HEK293T (cell line): ENCODE measurements at regions not wholly inside any gene's neighbourhood (a gene's known extent, or its start where the extent isn't known, plus 50 kb on each side); places are given as distances from the start of the nearest gene placed in this dataset.

Experiments
- CTCF ChIA-PET: fragments of 350-600 bp; formaldehyde crosslinking; extraction: SDS; loops from one replicate; lab custom pipeline; 2021; ENCODE audit warnings: antibody characterized with exemption, inconsistent platforms; lab: Yijun Ruan, JAX
- POLR2A ChIA-PET: fragments of 350-600 bp; formaldehyde crosslinking; extraction: SDS; loops from one replicate; lab custom pipeline; 2020; ENCODE audit warnings: antibody characterized with exemption, inconsistent platforms; lab: Yijun Ruan, JAX
- DNase-seq: peaks from one replicate; pipeline ENCODE4 v3.0.0; 2012; ENCODE audit warnings: mixed read lengths; ENCODE audit errors: extremely low spot score
- ARNT ChIP-seq: fragments of 450-650 bp; IDR thresholded peaks from 2 replicates; pipeline ENCODE4 v1.6.1; 2017; ENCODE audit warnings: mild to moderate bottlenecking
- BHLHE40 ChIP-seq: fragments of 450-650 bp; IDR thresholded peaks from 2 replicates; pipeline ENCODE4 v1.6.1; 2016; ENCODE audit warnings: mild to moderate bottlenecking, moderate library complexity, borderline replicate concordance
- CTBP1 ChIP-seq: fragments of 450-650 bp; IDR thresholded peaks from 2 replicates; pipeline ENCODE4 v1.6.1; 2016; ENCODE audit warnings: borderline replicate concordance
- ELF4 ChIP-seq: fragments of 450-650 bp; IDR thresholded peaks from 2 replicates; pipeline ENCODE4 v1.6.1; 2017; ENCODE audit warnings: antibody characterized with exemption
- FOXA1 ChIP-seq: fragments of 450-650 bp; IDR thresholded peaks from 2 replicates; pipeline ENCODE4 v1.6.1; 2016; ENCODE audit warnings: mild to moderate bottlenecking
- FOXK2 ChIP-seq: fragments of 450-650 bp; IDR thresholded peaks from 2 replicates; pipeline ENCODE4 v1.6.1; 2016; ENCODE audit warnings: mild to moderate bottlenecking
- FOXM1 ChIP-seq: fragments of 450-650 bp; IDR thresholded peaks from 2 replicates; pipeline ENCODE4 v1.6.1; 2017; ENCODE audit warnings: mild to moderate bottlenecking, borderline replicate concordance
- HDGF ChIP-seq: fragments of 450-650 bp; IDR thresholded peaks from 2 replicates; pipeline ENCODE4 v1.6.1; 2017; ENCODE audit warnings: antibody characterized with exemption, borderline replicate concordance
- L3MBTL2 ChIP-seq: fragments of 450-650 bp; conservative IDR thresholded peaks from 2 replicates; pipeline ENCODE4 v1.6.1; 2016; ENCODE audit warnings: mild to moderate bottlenecking
- LEF1 ChIP-seq: fragments of 450-650 bp; IDR thresholded peaks from 2 replicates; pipeline ENCODE4 v1.6.1; 2017; ENCODE audit warnings: mild to moderate bottlenecking, borderline replicate concordance
- NFRKB ChIP-seq: fragments of 450-650 bp; IDR thresholded peaks from 2 replicates; pipeline ENCODE4 v1.6.1; 2016; ENCODE audit warnings: mild to moderate bottlenecking, moderate library complexity
- PKNOX1 ChIP-seq: fragments of 450-650 bp; IDR thresholded peaks from 2 replicates; pipeline ENCODE4 v1.6.1; 2016
- SP1 ChIP-seq: fragments of 450-650 bp; IDR thresholded peaks from 2 replicates; pipeline ENCODE4 v1.6.1; 2017
- SUZ12 ChIP-seq: fragments of 450-650 bp; IDR thresholded peaks from 2 replicates; pipeline ENCODE4 v1.6.1; 2016; ENCODE audit warnings: mild to moderate bottlenecking
- TARDBP ChIP-seq: fragments of 450-650 bp; IDR thresholded peaks from 2 replicates; pipeline ENCODE4 v1.6.1; 2016
- ZNF384 ChIP-seq: fragments of 450-650 bp; IDR thresholded peaks from 2 replicates; pipeline ENCODE4 v1.6.1; 2016

GRCh38 chr10:118912961-118913600, 116.4 kb upstream of the NANOS1 start:
- POLR2A ChIA-PET, result no interaction called here
- TF ChIP-seq BHLHE40 (no peak), PKNOX1 (no peak), CTBP1 (no peak), FOXM1 (no peak), ELF4 (no peak), NFRKB (no peak), SUZ12 (no peak), LEF1 (no peak), FOXK2 (no peak), TARDBP (no peak), SP1 (no peak), ZNF384 (no peak), HDGF (no peak), FOXA1 (no peak), L3MBTL2 (no peak), ARNT (no peak)
- DNase-seq, result no peak
- CTCF ChIA-PET, result no interaction called here

- ChIA-PET CTCF (no interaction called here), POLR2A (no interaction called here)
- TF ChIP-seq SUZ12 (no peak), CTBP1 (no peak), PKNOX1 (no peak), ELF4 (no peak), HDGF (no peak), LEF1 (no peak), BHLHE40 (no peak), ARNT (no peak), L3MBTL2 (no peak), FOXA1 (no peak)
- DNase-seq, result no peak
Observed at GRCh38 chr10:118913825-118914224, 115.7 kb upstream of the NANOS1 start.

- no peak for DNase-seq
- ChIA-PET CTCF (no interaction called here), POLR2A (no interaction called here)
- TF ChIP-seq L3MBTL2 (no peak), FOXA1 (no peak), TARDBP (no peak)
Observed at GRCh38 chr10:118914629-118915028, 114.9 kb upstream of the NANOS1 start.

- no peak for DNase-seq
- TF ChIP-seq FOXA1 (no peak), CTBP1 (no peak)
- CTCF ChIA-PET, result no interaction called here
- POLR2A ChIA-PET, result no interaction called here
Observed at GRCh38 chr10:118915161-118915560, 114.4 kb upstream of the NANOS1 start.

- no peak for DNase-seq
- ChIA-PET CTCF (no interaction called here), POLR2A (no interaction called here)
- no peak for TF ChIP-seq LEF1
- no peak for TF ChIP-seq ARNT
- no peak for TF ChIP-seq ELF4
- no peak for TF ChIP-seq L3MBTL2
- no peak for TF ChIP-seq BHLHE40
Observed at GRCh38 chr10:118916777-118917176, 112.7 kb upstream of the NANOS1 start.

GRCh38 chr10:118917701-118918100, 111.8 kb upstream of the NANOS1 start:
- DNase-seq, result no peak
- TF ChIP-seq PKNOX1 (no peak), NFRKB (no peak), L3MBTL2 (no peak), FOXK2 (no peak)
- CTCF ChIA-PET, result no interaction called here
- POLR2A ChIA-PET, result no interaction called here

- POLR2A ChIA-PET, result no interaction called here
- CTCF ChIA-PET, result no interaction called here
- DNase-seq, result no peak
- TF ChIP-seq SP1, result no peak
- no peak for TF ChIP-seq NFRKB
- TF ChIP-seq FOXA1, result no peak
- no peak for TF ChIP-seq FOXK2
- no peak for TF ChIP-seq L3MBTL2
- TF ChIP-seq TARDBP, result no peak
- TF ChIP-seq ARNT, result no peak
- TF ChIP-seq BHLHE40, result no peak
Observed at GRCh38 chr10:118918116-118918515, 111.4 kb upstream of the NANOS1 start.

- no peak for DNase-seq
- POLR2A ChIA-PET, result no interaction called here
Observed at GRCh38 chr10:118918587-118918986, 110.9 kb upstream of the NANOS1 start.

More at GRCh38 chr10:118918587-118918986, 110.9 kb upstream of the NANOS1 start:
- TF ChIP-seq HDGF (no peak), ELF4 (no peak), TARDBP (no peak), PKNOX1 (no peak), LEF1 (no peak), SUZ12 (no peak), BHLHE40 (no peak), ARNT (no peak), ZNF384 (no peak), CTBP1 (no peak)
- CTCF ChIA-PET, result no interaction called here
